ENCODE measurements at regions not wholly inside any gene's neighbourhood (a gene's known extent, or its start where the extent isn't known, plus 50 kb on each side); places are given as distances from the start of the nearest gene placed in this dataset.
"Not testable (repeated sequence)": the region's sequence is repeated elsewhere in the genome, so short reads cannot be mapped to it uniquely, and the experiment has no call there.

- H3K27me3 ChIP-seq (ENCODE audit: insufficient read depth, low read depth, low read length); H3K4me3 ChIP-seq (ENCODE audit: low read length); H3K4me2 ChIP-seq (ENCODE audit: low read length); H3K36me3 ChIP-seq (ENCODE audit: insufficient read depth, low read length); H3K27ac ChIP-seq (ENCODE audit: low read length); H2AFZ ChIP-seq (ENCODE audit: low read depth, low read length); H3K9me2 ChIP-seq (ENCODE audit: insufficient read depth, low read length); H3K9ac ChIP-seq (ENCODE audit: low read length); H3K79me2 ChIP-seq (replicated peaks; ENCODE audit: insufficient read depth, low read length); H4K20me1 ChIP-seq (ENCODE audit: insufficient read depth); H3K9me3 ChIP-seq (ENCODE audit: low read length); H3F3A ChIP-seq (ENCODE audit: insufficient read depth, low read length, poor library complexity, severe bottlenecking): not testable (repeated sequence)
Measured at GRCh38 chr5:34185005-34185404, 142.0 kb upstream of the C1QTNF3 start.

- H3K79me2 ChIP-seq (replicated peaks; ENCODE audit: insufficient read depth, low read length); H3K9me3 ChIP-seq (ENCODE audit: low read length); H2AFZ ChIP-seq (ENCODE audit: low read depth, low read length); H3K9ac ChIP-seq (ENCODE audit: low read length); H3K27me3 ChIP-seq (ENCODE audit: insufficient read depth, low read depth, low read length); H3K36me3 ChIP-seq (ENCODE audit: insufficient read depth, low read length); H3K27ac ChIP-seq (ENCODE audit: low read length); H4K20me1 ChIP-seq (ENCODE audit: insufficient read depth); H3K9me2 ChIP-seq (ENCODE audit: insufficient read depth, low read length); H3F3A ChIP-seq (ENCODE audit: insufficient read depth, low read length, poor library complexity, severe bottlenecking); H3K4me3 ChIP-seq (ENCODE audit: low read length); H3K4me2 ChIP-seq (ENCODE audit: low read length): not testable (repeated sequence)
Measured at GRCh38 chr5:34185572-34185971, 142.6 kb upstream of the C1QTNF3 start.

GRCh38 chr5:34186108-34186507, 143.1 kb upstream of the C1QTNF3 start:
- not testable (repeated sequence) for H3K79me2 ChIP-seq (replicated peaks; ENCODE audit: insufficient read depth, low read length); H3K27me3 ChIP-seq (ENCODE audit: insufficient read depth, low read depth, low read length); H3K36me3 ChIP-seq (ENCODE audit: insufficient read depth, low read length); H3K9me3 ChIP-seq (ENCODE audit: low read length); H3K4me2 ChIP-seq (ENCODE audit: low read length); H3K9ac ChIP-seq (ENCODE audit: low read length); H3K9me2 ChIP-seq (ENCODE audit: insufficient read depth, low read length); H2AFZ ChIP-seq (ENCODE audit: low read depth, low read length); H3K27ac ChIP-seq (ENCODE audit: low read length); H3F3A ChIP-seq (ENCODE audit: insufficient read depth, low read length, poor library complexity, severe bottlenecking); H4K20me1 ChIP-seq (ENCODE audit: insufficient read depth); H3K4me3 ChIP-seq (ENCODE audit: low read length)

- not testable (repeated sequence) for H3K4me3 ChIP-seq (ENCODE audit: low read length); H4K20me1 ChIP-seq (ENCODE audit: insufficient read depth)
Measured at GRCh38 chr5:34186865-34187264, 143.9 kb upstream of the C1QTNF3 start.

GRCh38 chr5:34187441-34187840, 144.4 kb upstream of the C1QTNF3 start:
- H3K27ac ChIP-seq (ENCODE audit: low read length); H2AFZ ChIP-seq (ENCODE audit: low read depth, low read length); H3K9ac ChIP-seq (ENCODE audit: low read length); H3K4me3 ChIP-seq (ENCODE audit: low read length); H3K79me2 ChIP-seq (replicated peaks; ENCODE audit: insufficient read depth, low read length); H3K9me3 ChIP-seq (ENCODE audit: low read length); H3K9me2 ChIP-seq (ENCODE audit: insufficient read depth, low read length); H3K36me3 ChIP-seq (ENCODE audit: insufficient read depth, low read length); H4K20me1 ChIP-seq (ENCODE audit: insufficient read depth); H3K27me3 ChIP-seq (ENCODE audit: insufficient read depth, low read depth, low read length); H3F3A ChIP-seq (ENCODE audit: insufficient read depth, low read length, poor library complexity, severe bottlenecking); H3K4me2 ChIP-seq (ENCODE audit: low read length): not testable (repeated sequence)

More at GRCh38 chr5:34186865-34187264, 143.9 kb upstream of the C1QTNF3 start:
- H3K79me2 ChIP-seq (replicated peaks; ENCODE audit: insufficient read depth, low read length); H3K27me3 ChIP-seq (ENCODE audit: insufficient read depth, low read depth, low read length); H3K4me2 ChIP-seq (ENCODE audit: low read length); H3K36me3 ChIP-seq (ENCODE audit: insufficient read depth, low read length); H3K9ac ChIP-seq (ENCODE audit: low read length); H3K9me2 ChIP-seq (ENCODE audit: insufficient read depth, low read length); H2AFZ ChIP-seq (ENCODE audit: low read depth, low read length); H3K9me3 ChIP-seq (ENCODE audit: low read length); H3F3A ChIP-seq (ENCODE audit: insufficient read depth, low read length, poor library complexity, severe bottlenecking); H3K27ac ChIP-seq (ENCODE audit: low read length): not testable (repeated sequence)

GRCh38 chr5:34188001-34188822, 145.2 kb upstream of the C1QTNF3 start:
- TF ChIP-seq CTCF (IDR thresholded peaks at IDR 0.05; ENCODE audit: poor library complexity, severe bottlenecking): peak; percentile 28
- not testable (repeated sequence) for H3K9me3 ChIP-seq (ENCODE audit: low read length); H3K27ac ChIP-seq (ENCODE audit: low read length); H3K9me2 ChIP-seq (ENCODE audit: insufficient read depth, low read length); H3K79me2 ChIP-seq (replicated peaks; ENCODE audit: insufficient read depth, low read length); H2AFZ ChIP-seq (ENCODE audit: low read depth, low read length); H3F3A ChIP-seq (ENCODE audit: insufficient read depth, low read length, poor library complexity, severe bottlenecking); H3K27me3 ChIP-seq (ENCODE audit: insufficient read depth, low read depth, low read length); H3K4me3 ChIP-seq (ENCODE audit: low read length); H3K36me3 ChIP-seq (ENCODE audit: insufficient read depth, low read length); H3K4me2 ChIP-seq (ENCODE audit: low read length); H3K9ac ChIP-seq (ENCODE audit: low read length); H4K20me1 ChIP-seq (ENCODE audit: insufficient read depth)

- not testable (repeated sequence) for H3K9me3 ChIP-seq (ENCODE audit: low read length); H3K4me2 ChIP-seq (ENCODE audit: low read length); H3K4me3 ChIP-seq (ENCODE audit: low read length); H3F3A ChIP-seq (ENCODE audit: insufficient read depth, low read length, poor library complexity, severe bottlenecking); H3K27ac ChIP-seq (ENCODE audit: low read length); H3K36me3 ChIP-seq (ENCODE audit: insufficient read depth, low read length); H3K9me2 ChIP-seq (ENCODE audit: insufficient read depth, low read length); H3K79me2 ChIP-seq (replicated peaks; ENCODE audit: insufficient read depth, low read length); H2AFZ ChIP-seq (ENCODE audit: low read depth, low read length); H3K27me3 ChIP-seq (ENCODE audit: insufficient read depth, low read depth, low read length); H4K20me1 ChIP-seq (ENCODE audit: insufficient read depth); H3K9ac ChIP-seq (ENCODE audit: low read length)
Measured at GRCh38 chr5:34189246-34189645, 146.2 kb upstream of the C1QTNF3 start.

Measured in neural cell (in vitro differentiated cells).